ENCODE measurements at regions not wholly inside any gene's neighbourhood (a gene's known extent, or its start where the extent isn't known, plus 50 kb on each side); places are given as distances from the start of the nearest gene placed in this dataset.

DNA sequence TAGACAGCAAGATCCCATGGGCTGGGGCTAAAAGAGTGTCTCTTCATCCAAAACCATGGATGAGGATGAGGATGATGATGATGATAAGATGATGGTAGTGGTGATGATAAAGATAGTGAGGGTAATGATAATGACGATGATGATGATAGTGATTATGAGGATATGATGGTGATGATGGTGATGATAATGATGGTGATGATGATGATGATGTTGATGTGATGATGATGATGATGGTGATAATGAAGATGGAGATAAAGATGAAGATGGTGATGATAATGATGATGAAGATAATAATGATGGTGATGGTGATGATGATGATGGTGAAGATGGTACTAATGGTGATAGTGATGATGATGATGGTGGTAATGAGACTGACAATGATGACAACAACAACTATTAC is 299.5 kb downstream of the NPIPA8 start:
- POLR2A ChIA-PET = no interaction called here
- intact Hi-C loops (cut with micrococcal nuclease) = no loop called here
- ATAC-seq (ENCODE audit: low read depth) = no peak

DNA sequence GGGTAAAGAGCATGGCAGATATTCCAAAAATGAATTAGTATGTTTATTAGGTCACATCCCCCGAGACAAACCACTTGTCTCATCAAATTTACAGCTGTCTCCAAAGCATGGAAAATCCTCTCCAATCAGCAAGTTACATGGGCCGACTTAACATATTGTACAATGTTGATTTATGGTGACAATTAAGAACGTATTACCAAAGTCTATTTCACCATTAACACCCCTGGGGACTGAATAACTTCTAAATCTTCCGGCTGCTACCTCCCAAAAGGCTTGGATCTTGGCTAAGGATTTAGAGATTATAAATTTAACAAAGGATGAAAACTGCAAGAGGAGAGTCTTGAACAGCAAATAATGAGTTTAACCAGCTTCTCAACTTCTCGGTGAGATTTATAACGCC is 311.9 kb downstream of the NPIPA8 start:
- no peak overlapping the region for H3K4me2 ChIP-seq (replicated peaks; ENCODE audit: low read depth, low read length, poor library complexity, severe bottlenecking)
- ChIA-PET CTCF (no interaction called here), POLR2A (no interaction called here)
- Mint-ChIP-seq H3K4me3 (no peak overlapping the region), H3K9me3 (ENCODE audit: insufficient read depth) (peaks cover 3% of the 10 kb centered on the region), H3K27me3 (peaks cover 11% of the 10 kb centered on the region), H3K27ac (no peak overlapping the region), H3K4me1 (no peaks in the 10 kb centered on the region)
- H2AFZ ChIP-seq (ENCODE audit: insufficient read depth, low read depth, low read length, poor library complexity, severe bottlenecking) = no peak overlapping the region
- H3K79me2 ChIP-seq (ENCODE audit: control insufficient read depth, insufficient read depth, low read length) = no peaks in the 10 kb centered on the region
- H4K20me1 ChIP-seq (ENCODE audit: control insufficient read depth, insufficient read depth, low read length, poor library complexity, severe bottlenecking) = no peaks in the 10 kb centered on the region
- H3K9me3 ChIP-seq (ENCODE audit: control extremely low read depth in 1 of 3, control insufficient read depth in 2 of 3, insufficient read depth in 1 of 3, low read length in 2 of 3) = no peaks in the 10 kb centered on the region
- no peak overlapping the region for H3K9ac ChIP-seq (ENCODE audit: low read length)
- WGBS (ENCODE audit: insufficient coverage) = 100% methylated on average over 2 of the region's 6 CpGs
- ATAC-seq (ENCODE audit: low read depth) = no peak
- no peak for DNase-seq
- no peaks in the 10 kb centered on the region for H3K4me1 ChIP-seq (ENCODE audit: control insufficient read depth in 2 of 2, insufficient read depth in 2 of 2, low read length in 2 of 2)
- H3K36me3 ChIP-seq (replicated peaks in 1 of 2; ENCODE audit: control extremely low read depth in 1 of 2, control insufficient read depth in 1 of 2, extremely low read depth in 1 of 2, insufficient read depth in 2 of 2, low read length in 1 of 2) = no peaks in the 10 kb centered on the region
- intact Hi-C loops (cut with micrococcal nuclease) = no loop called here
- H3K27ac ChIP-seq (ENCODE audit: low read length in 2 of 2) = no peak overlapping the region
- H3K27me3 ChIP-seq (replicated peaks in 1 of 4; ENCODE audit: control extremely low read depth in 1 of 4, control insufficient read depth in 3 of 4, insufficient read depth in 4 of 4, low read length in 3 of 4) = peaks cover 0 to 3% (median 0%) of the 10 kb centered on the region in 4 experiments
- TF ChIP-seq EZH2 (IDR thresholded peaks at IDR 0.05; ENCODE audit: borderline replicate concordance, insufficient read depth, low read depth, low read length, poor library complexity, severe bottlenecking) = no peak
- TF ChIP-seq, protein P1, sequence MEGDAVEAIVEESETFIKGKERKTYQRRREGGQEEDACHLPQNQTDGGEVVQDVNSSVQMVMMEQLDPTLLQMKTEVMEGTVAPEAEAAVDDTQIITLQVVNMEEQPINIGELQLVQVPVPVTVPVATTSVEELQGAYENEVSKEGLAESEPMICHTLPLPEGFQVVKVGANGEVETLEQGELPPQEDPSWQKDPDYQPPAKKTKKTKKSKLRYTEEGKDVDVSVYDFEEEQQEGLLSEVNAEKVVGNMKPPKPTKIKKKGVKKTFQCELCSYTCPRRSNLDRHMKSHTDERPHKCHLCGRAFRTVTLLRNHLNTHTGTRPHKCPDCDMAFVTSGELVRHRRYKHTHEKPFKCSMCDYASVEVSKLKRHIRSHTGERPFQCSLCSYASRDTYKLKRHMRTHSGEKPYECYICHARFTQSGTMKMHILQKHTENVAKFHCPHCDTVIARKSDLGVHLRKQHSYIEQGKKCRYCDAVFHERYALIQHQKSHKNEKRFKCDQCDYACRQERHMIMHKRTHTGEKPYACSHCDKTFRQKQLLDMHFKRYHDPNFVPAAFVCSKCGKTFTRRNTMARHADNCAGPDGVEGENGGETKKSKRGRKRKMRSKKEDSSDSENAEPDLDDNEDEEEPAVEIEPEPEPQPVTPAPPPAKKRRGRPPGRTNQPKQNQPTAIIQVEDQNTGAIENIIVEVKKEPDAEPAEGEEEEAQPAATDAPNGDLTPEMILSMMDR (IDR thresholded peaks at IDR 0.05) = no peak
- H3K4me3 ChIP-seq (ENCODE audit: control extremely low read depth in 1 of 5, extremely low read depth in 1 of 5, insufficient read depth in 1 of 5, low read depth in 2 of 5, low read length in 4 of 5) = no peak overlapping the region

More for the DNA sequence above, 299.5 kb downstream of the NPIPA8 start:
- Histone ChIP-seq H3K9me3 (ENCODE audit: control extremely low read depth in 1 of 3, control insufficient read depth in 2 of 3, insufficient read depth in 1 of 3, low read length in 2 of 3) (no peaks in the 10 kb centered on the region), H3K4me2 (replicated peaks; ENCODE audit: low read depth, low read length, poor library complexity, severe bottlenecking) (no peak overlapping the region), H3K4me1 (ENCODE audit: control insufficient read depth in 2 of 2, insufficient read depth in 2 of 2, low read length in 2 of 2) (no peaks in the 10 kb centered on the region), H3K4me3 (ENCODE audit: control extremely low read depth in 1 of 5, extremely low read depth in 1 of 5, insufficient read depth in 1 of 5, low read depth in 2 of 5, low read length in 4 of 5) (no peak overlapping the region), H3K27me3 (replicated peaks in 1 of 4; ENCODE audit: control extremely low read depth in 1 of 4, control insufficient read depth in 3 of 4, insufficient read depth in 4 of 4, low read length in 3 of 4) (no peaks in the 10 kb centered on the region), H2AFZ (ENCODE audit: insufficient read depth, low read depth, low read length, poor library complexity, severe bottlenecking) (no peak overlapping the region), H3K79me2 (ENCODE audit: control insufficient read depth, insufficient read depth, low read length) (no peaks in the 10 kb centered on the region), H3K36me3 (replicated peaks in 1 of 2; ENCODE audit: control extremely low read depth in 1 of 2, control insufficient read depth in 1 of 2, extremely low read depth in 1 of 2, insufficient read depth in 2 of 2, low read length in 1 of 2) (no peaks in the 10 kb centered on the region), H3K9ac (ENCODE audit: low read length) (no peak overlapping the region), H4K20me1 (ENCODE audit: control insufficient read depth, insufficient read depth, low read length, poor library complexity, severe bottlenecking) (no peaks in the 10 kb centered on the region), H3K27ac (ENCODE audit: low read length in 2 of 2) (no peak overlapping the region)
- H3K27me3 Mint-ChIP-seq = peaks cover 4% of the 10 kb centered on the region
- no peak for TF ChIP-seq EZH2 (IDR thresholded peaks at IDR 0.05; ENCODE audit: borderline replicate concordance, insufficient read depth, low read depth, low read length, poor library complexity, severe bottlenecking)
- TF ChIP-seq, protein P1 (IDR thresholded peaks at IDR 0.05) = no peak
- H3K4me1 Mint-ChIP-seq = no peaks in the 10 kb centered on the region
- no peak overlapping the region for H3K27ac Mint-ChIP-seq
- peaks cover 4% of the 10 kb centered on the region for H3K9me3 Mint-ChIP-seq (ENCODE audit: insufficient read depth)
- CTCF ChIA-PET = no interaction called here
- DNase-seq = no peak
- no peak overlapping the region for H3K4me3 Mint-ChIP-seq
- 92% methylated on average over 1 of the region's 1 CpG for WGBS (ENCODE audit: insufficient coverage)

Data from B cell (primary cell).